D341Med (cell line): ENCODE measurements at regions not wholly inside any gene's neighbourhood (a gene's known extent, or its start where the extent isn't known, plus 50 kb on each side); places are given as distances from the start of the nearest gene placed in this dataset.
A peak's percentile ranks its signal among the peaks of the same experiment; 100 is the strongest.

ENCODE experiments used
- DNase-seq: peaks from one replicate; pipeline ENCODE4 v3.0.0; 2012; ENCODE audit warnings: low spot score

GRCh38 chr14:98466807-98467206 lies 805.2 kb downstream of the BCL11B start:
- DNase-seq = no peak

- DNase-seq = no peak
Measured at GRCh38 chr14:98470663-98471062, 801.3 kb downstream of the BCL11B start.

- DNase-seq = no peak
Measured at GRCh38 chr14:98474900-98475299, 797.1 kb downstream of the BCL11B start.

GRCh38 chr14:98477935-98478334 lies 794.1 kb downstream of the BCL11B start:
- no peak for DNase-seq

GRCh38 chr14:98489115-98489514 lies 782.9 kb downstream of the BCL11B start:
- DNase-seq = no peak

- DNase-seq = no peak
Measured at GRCh38 chr14:98494582-98494981, 777.4 kb downstream of the BCL11B start.

GRCh38 chr14:98498019-98498885 lies 773.7 kb downstream of the BCL11B start:
- no peak for DNase-seq

GRCh38 chr14:98501335-98501734 lies 770.7 kb downstream of the BCL11B start:
- no peak for DNase-seq

GRCh38 chr14:98501836-98502235 lies 770.2 kb downstream of the BCL11B start:
- no peak for DNase-seq

- DNase-seq = no peak
Measured at GRCh38 chr14:98503086-98503815, 768.7 kb downstream of the BCL11B start.

- DNase-seq = no peak
Measured at GRCh38 chr14:98507264-98507663, 764.7 kb downstream of the BCL11B start.

GRCh38 chr14:98510392-98510791 lies 761.6 kb downstream of the BCL11B start:
- DNase-seq = no peak

GRCh38 chr14:98512501-98513251 lies 759.3 kb downstream of the BCL11B start:
- peak; percentile 33 for DNase-seq

GRCh38 chr14:98513558-98513957 lies 758.4 kb downstream of the BCL11B start:
- no peak for DNase-seq

GRCh38 chr14:98514016-98514415 lies 758.0 kb downstream of the BCL11B start:
- DNase-seq = no peak

- DNase-seq = no peak
Measured at GRCh38 chr14:98536256-98536655, 735.7 kb downstream of the BCL11B start.

- DNase-seq = no peak
Measured at GRCh38 chr14:98542316-98542715, 729.7 kb downstream of the BCL11B start.

GRCh38 chr14:98543074-98543473 lies 728.9 kb downstream of the BCL11B start:
- DNase-seq = no peak

GRCh38 chr14:98544174-98544573 lies 727.8 kb downstream of the BCL11B start:
- no peak for DNase-seq

- DNase-seq = no peak
Measured at GRCh38 chr14:98545181-98545580, 726.8 kb downstream of the BCL11B start.

- no peak for DNase-seq
Measured at GRCh38 chr14:98548071-98548686, 723.8 kb downstream of the BCL11B start.

GRCh38 chr14:98551028-98551427 lies 721.0 kb downstream of the BCL11B start:
- DNase-seq = no peak
